Neural cell (in vitro differentiated cells): ENCODE measurements at regions not wholly inside any gene's neighbourhood (a gene's known extent, or its start where the extent isn't known, plus 50 kb on each side); places are given as distances from the start of the nearest gene placed in this dataset.

Source experiments
- EP300 ChIP-seq: fragments of 450-650 bp; conservative IDR thresholded peaks from 2 replicates; pipeline ENCODE4 v1.6.1; 2014; ENCODE audit warnings: antibody characterized with exemption, mild to moderate bottlenecking, moderate library complexity; ENCODE audit not compliant: poor library complexity, severe bottlenecking
- EZH2 ChIP-seq: fragments of 200-600, 300-800 bp; shearing (Covaris generic), sonication (generic); IDR thresholded peaks from 2 replicates; pipeline ENCODE4 v1.6.1; 2014; ENCODE audit warnings: antibody characterized with exemption, low read length, borderline replicate concordance, mild to moderate bottlenecking; ENCODE audit not compliant: insufficient read depth, poor library complexity, severe bottlenecking
- POLR2AphosphoS5 ChIP-seq: IDR thresholded peaks from 2 replicates; pipeline ENCODE4 v1.6.1; 2012
- RAD21 ChIP-seq: fragments of 450-650 bp; conservative IDR thresholded peaks from 2 replicates; pipeline ENCODE4 v1.6.1; 2014; ENCODE audit warnings: antibody characterized with exemption, mild to moderate bottlenecking, moderate library complexity
- REST ChIP-seq: IDR thresholded peaks from 2 replicates; pipeline ENCODE4 v1.6.1; 2012; ENCODE audit warnings: borderline replicate concordance
- SMC3 ChIP-seq: fragments of 450-650 bp; conservative IDR thresholded peaks from 2 replicates; pipeline ENCODE4 v1.6.1; 2014; ENCODE audit warnings: antibody characterized with exemption, mild to moderate bottlenecking, moderate library complexity; ENCODE audit not compliant: poor library complexity
- TAF1 ChIP-seq: IDR thresholded peaks from 2 replicates; pipeline ENCODE4 v1.6.1; 2012; ENCODE audit warnings: low read depth
- TF ChIP-seq, protein P1 (sequence below): fragments of 450-650 bp; IDR thresholded peaks from 2 replicates; pipeline ENCODE4 v1.5.1; 2014; ENCODE audit warnings: antibody characterized with exemption, mild to moderate bottlenecking, moderate library complexity; ENCODE audit not compliant: poor library complexity, severe bottlenecking

GRCh38 chr15:97841558-97841957 is 118.9 kb upstream of the ARRDC4 start:
- TF ChIP-seq, protein P1, sequence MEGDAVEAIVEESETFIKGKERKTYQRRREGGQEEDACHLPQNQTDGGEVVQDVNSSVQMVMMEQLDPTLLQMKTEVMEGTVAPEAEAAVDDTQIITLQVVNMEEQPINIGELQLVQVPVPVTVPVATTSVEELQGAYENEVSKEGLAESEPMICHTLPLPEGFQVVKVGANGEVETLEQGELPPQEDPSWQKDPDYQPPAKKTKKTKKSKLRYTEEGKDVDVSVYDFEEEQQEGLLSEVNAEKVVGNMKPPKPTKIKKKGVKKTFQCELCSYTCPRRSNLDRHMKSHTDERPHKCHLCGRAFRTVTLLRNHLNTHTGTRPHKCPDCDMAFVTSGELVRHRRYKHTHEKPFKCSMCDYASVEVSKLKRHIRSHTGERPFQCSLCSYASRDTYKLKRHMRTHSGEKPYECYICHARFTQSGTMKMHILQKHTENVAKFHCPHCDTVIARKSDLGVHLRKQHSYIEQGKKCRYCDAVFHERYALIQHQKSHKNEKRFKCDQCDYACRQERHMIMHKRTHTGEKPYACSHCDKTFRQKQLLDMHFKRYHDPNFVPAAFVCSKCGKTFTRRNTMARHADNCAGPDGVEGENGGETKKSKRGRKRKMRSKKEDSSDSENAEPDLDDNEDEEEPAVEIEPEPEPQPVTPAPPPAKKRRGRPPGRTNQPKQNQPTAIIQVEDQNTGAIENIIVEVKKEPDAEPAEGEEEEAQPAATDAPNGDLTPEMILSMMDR, result no peak
- TF ChIP-seq EZH2, result no peak
- TF ChIP-seq SMC3, result no peak
- no peak for TF ChIP-seq POLR2AphosphoS5
- TF ChIP-seq REST, result no peak
- TF ChIP-seq EP300, result no peak
- no peak for TF ChIP-seq TAF1
- no peak for TF ChIP-seq RAD21
